ENCODE measurements at regions not wholly inside any gene's neighbourhood (a gene's known extent, or its start where the extent isn't known, plus 50 kb on each side); places are given as distances from the start of the nearest gene placed in this dataset.
A peak's percentile ranks its signal among the peaks of the same experiment; 100 is the strongest.

GRCh38 chr4:137638934-137639333 is 106.6 kb upstream of the PCDH18 start:
- DNase-seq (ENCODE audit: extremely low read depth, low read depth): no peak
- no peak for TF ChIP-seq CTCF (IDR thresholded peaks at IDR 0.05; ENCODE audit: low read depth, low read length)

GRCh38 chr4:137635601-137636000 is 103.3 kb upstream of the PCDH18 start:
- no peak for DNase-seq (ENCODE audit: extremely low read depth, low read depth)
- no peak; the same call in 1 of the 2 replicates for TF ChIP-seq CTCF (IDR thresholded peaks at IDR 0.05; ENCODE audit: low read depth, low read length)

- peak; percentile 57 for DNase-seq (ENCODE audit: extremely low read depth, low read depth)
- TF ChIP-seq CTCF (IDR thresholded peaks at IDR 0.05; ENCODE audit: low read depth, low read length): no peak
Observed at GRCh38 chr4:137635108-137635507, 102.8 kb upstream of the PCDH18 start.

- TF ChIP-seq CTCF (IDR thresholded peaks at IDR 0.05; ENCODE audit: low read depth, low read length): no peak
- no peak for DNase-seq (ENCODE audit: extremely low read depth, low read depth)
Observed at GRCh38 chr4:137632842-137633241, 100.5 kb upstream of the PCDH18 start.

- DNase-seq (ENCODE audit: extremely low read depth, low read depth): no peak
- no peak for TF ChIP-seq CTCF (IDR thresholded peaks at IDR 0.05; ENCODE audit: low read depth, low read length)
Observed at GRCh38 chr4:137631605-137632004, 99.3 kb upstream of the PCDH18 start.

GRCh38 chr4:137630252-137630651 is 98.0 kb upstream of the PCDH18 start:
- no peak for DNase-seq (ENCODE audit: extremely low read depth, low read depth)

More at GRCh38 chr4:137630252-137630651, 98.0 kb upstream of the PCDH18 start:
- TF ChIP-seq CTCF (IDR thresholded peaks at IDR 0.05; ENCODE audit: low read depth, low read length): no peak
